ENCODE measurements at regions not wholly inside any gene's neighbourhood (a gene's known extent, or its start where the extent isn't known, plus 50 kb on each side); places are given as distances from the start of the nearest gene placed in this dataset.
"Not testable (repeated sequence)": the region's sequence is repeated elsewhere in the genome, so short reads cannot be mapped to it uniquely, and the experiment has no call there.

GRCh38 chr5:110969502-110969901 is 102.0 kb upstream of the TSLP start:
- H3K4me2 ChIP-seq = no peak overlapping the region
- no peaks in the 10 kb centered on the region for H3K79me2 ChIP-seq (ENCODE audit: low read depth)
- POLR2A ChIA-PET (ENCODE audit: unreplicated experiment) = no interaction called here
- no peak overlapping the region for H3K27ac ChIP-seq
- TF ChIP-seq EZH2 (IDR thresholded peaks at IDR 0.05; ENCODE audit: low read depth) (no peak), CTCF (conservative IDR thresholded peaks at IDR 0.05) (no peak)
- H3F3A ChIP-seq (ENCODE audit: insufficient read depth, low read depth) = no peaks in the 10 kb centered on the region
- H4K20me1 ChIP-seq (ENCODE audit: insufficient read depth) = no peaks in the 10 kb centered on the region
- H3K9me2 ChIP-seq (ENCODE audit: insufficient read depth) = no peaks in the 10 kb centered on the region; the same call in 1 of the 2 replicates
- no peak overlapping the region for H2AFZ ChIP-seq
- no peak for DNase-seq
- no peaks in the 10 kb centered on the region; the same call in 1 of the 2 replicates for H3K9me3 ChIP-seq (ENCODE audit: insufficient read depth, low read depth)
- H3K27me3 ChIP-seq (ENCODE audit: insufficient read depth, low read depth) = no peaks in the 10 kb centered on the region
- no peaks in the 10 kb centered on the region for H3K36me3 ChIP-seq (ENCODE audit: low read depth)
- H3K4me3 ChIP-seq = no peak overlapping the region
- CTCF ChIA-PET = no interaction called here
- no TSS peak for BruUV-seq (replicated peaks)
- intact Hi-C loops (cut with micrococcal nuclease; ENCODE audit: unreplicated experiment) = no loop called here
- peaks cover 7% of the 10 kb centered on the region; the same call in 1 of the 2 replicates for H3K4me1 ChIP-seq (replicated peaks; ENCODE audit: insufficient read depth)

GRCh38 chr5:110973510-110973909 is 98.0 kb upstream of the TSLP start:
- POLR2A ChIA-PET (ENCODE audit: unreplicated experiment) = no interaction called here
- intact Hi-C loops (cut with micrococcal nuclease; ENCODE audit: unreplicated experiment) = no loop called here

GRCh38 chr5:110977915-110978314 is 93.6 kb upstream of the TSLP start:
- POLR2A ChIA-PET (ENCODE audit: unreplicated experiment) = no interaction called here
- DNase-seq = no peak
- Histone ChIP-seq H2AFZ (no peak overlapping the region), H3K27me3 (ENCODE audit: insufficient read depth, low read depth) (no peaks in the 10 kb centered on the region), H3K4me2 (no peak overlapping the region), H3K9me2 (ENCODE audit: insufficient read depth) (no peaks in the 10 kb centered on the region), H4K20me1 (ENCODE audit: insufficient read depth) (no peaks in the 10 kb centered on the region), H3K9me3 (ENCODE audit: insufficient read depth, low read depth) (no peaks in the 10 kb centered on the region; the same call in 1 of the 2 replicates), H3K4me3 (no peak overlapping the region), H3K36me3 (ENCODE audit: low read depth) (no peaks in the 10 kb centered on the region), H3K79me2 (ENCODE audit: low read depth) (no peaks in the 10 kb centered on the region), H3K27ac (no peak overlapping the region), H3F3A (ENCODE audit: insufficient read depth, low read depth) (no peaks in the 10 kb centered on the region), H3K4me1 (replicated peaks; ENCODE audit: insufficient read depth) (no peaks in the 10 kb centered on the region)
- intact Hi-C loops (cut with micrococcal nuclease; ENCODE audit: unreplicated experiment) = no loop called here
- TF ChIP-seq EZH2 (IDR thresholded peaks at IDR 0.05; ENCODE audit: low read depth) (no peak), CTCF (conservative IDR thresholded peaks at IDR 0.05) (no peak)
- BruUV-seq (replicated peaks) = no TSS peak
- CTCF ChIA-PET = no interaction called here

More at GRCh38 chr5:110973510-110973909, 98.0 kb upstream of the TSLP start:
- Histone ChIP-seq H3K27ac (no peak overlapping the region), H3K79me2 (ENCODE audit: low read depth) (no peaks in the 10 kb centered on the region), H3K9me2 (ENCODE audit: insufficient read depth) (no peaks in the 10 kb centered on the region; the same call in 1 of the 2 replicates), H3K27me3 (ENCODE audit: insufficient read depth, low read depth) (no peaks in the 10 kb centered on the region), H3K9me3 (ENCODE audit: insufficient read depth, low read depth) (no peaks in the 10 kb centered on the region; the same call in 1 of the 2 replicates), H4K20me1 (ENCODE audit: insufficient read depth) (no peaks in the 10 kb centered on the region), H3K4me2 (no peak overlapping the region), H2AFZ (no peak overlapping the region), H3F3A (ENCODE audit: insufficient read depth, low read depth) (no peaks in the 10 kb centered on the region), H3K4me1 (replicated peaks; ENCODE audit: insufficient read depth) (no peaks in the 10 kb centered on the region), H3K4me3 (no peak overlapping the region), H3K36me3 (ENCODE audit: low read depth) (no peaks in the 10 kb centered on the region)
- BruUV-seq (replicated peaks) = no TSS peak
- no peak for DNase-seq
- CTCF ChIA-PET = no interaction called here
- TF ChIP-seq EZH2 (IDR thresholded peaks at IDR 0.05; ENCODE audit: low read depth) = no peak
- TF ChIP-seq CTCF (conservative IDR thresholded peaks at IDR 0.05) = no peak

- H3K9me3 ChIP-seq (ENCODE audit: insufficient read depth, low read depth); BruUV-seq (replicated peaks); H3K9me2 ChIP-seq (ENCODE audit: insufficient read depth); intact Hi-C loops (cut with micrococcal nuclease; ENCODE audit: unreplicated experiment); H3F3A ChIP-seq (ENCODE audit: insufficient read depth, low read depth); H3K27me3 ChIP-seq (ENCODE audit: insufficient read depth, low read depth); DNase-seq; H4K20me1 ChIP-seq (ENCODE audit: insufficient read depth); H3K36me3 ChIP-seq (ENCODE audit: low read depth); H3K27ac ChIP-seq; CTCF ChIA-PET; H3K4me1 ChIP-seq (replicated peaks; ENCODE audit: insufficient read depth); POLR2A ChIA-PET (ENCODE audit: unreplicated experiment); H3K79me2 ChIP-seq (ENCODE audit: low read depth): not testable (repeated sequence)
- Histone ChIP-seq H3K4me3 (peak overlapping the region; percentile 52), H3K4me2 (peak overlapping the region; percentile 61), H2AFZ (peak overlapping the region; percentile 91)
Observed at GRCh38 chr5:110985882-110986281, 85.6 kb upstream of the TSLP start.

- DNase-seq; H3K4me3 ChIP-seq; H3K9me3 ChIP-seq (ENCODE audit: insufficient read depth, low read depth); BruUV-seq (replicated peaks); H3K9me2 ChIP-seq (ENCODE audit: insufficient read depth); H3K4me2 ChIP-seq; H2AFZ ChIP-seq; H3K36me3 ChIP-seq (ENCODE audit: low read depth); intact Hi-C loops (cut with micrococcal nuclease; ENCODE audit: unreplicated experiment); H3K27ac ChIP-seq; POLR2A ChIA-PET (ENCODE audit: unreplicated experiment); H4K20me1 ChIP-seq (ENCODE audit: insufficient read depth); H3K27me3 ChIP-seq (ENCODE audit: insufficient read depth, low read depth); H3F3A ChIP-seq (ENCODE audit: insufficient read depth, low read depth); CTCF ChIA-PET; H3K79me2 ChIP-seq (ENCODE audit: low read depth); H3K4me1 ChIP-seq (replicated peaks; ENCODE audit: insufficient read depth): not testable (repeated sequence)
Observed at GRCh38 chr5:110987573-110987972, 83.9 kb upstream of the TSLP start.
